Gastrocnemius medialis (tissue), 4 donors: ENCODE measurements at regions not wholly inside any gene's neighbourhood (a gene's known extent, or its start where the extent isn't known, plus 50 kb on each side); places are given as distances from the start of the nearest gene placed in this dataset.

Experiments
- ATAC-seq, 2 donors: fragments of 150-250 bp; one replicate each; pipeline ENCODE4 v1.9.1; 2016
- DNase-seq, 2 donors: peaks; one replicate each; pipeline ENCODE4 v3.0.0-alpha.2; 2019
- H3K27ac ChIP-seq, 4 donors: fragments of 200-600 bp; sonication (generic); 1 replicate in 1 of 4; 2 replicates in 3 of 4; pipeline ENCODE4 v1.5.1; 2016 to 2018; ENCODE audit warnings: mild to moderate bottlenecking in 2 of 4, moderate library complexity in 1 of 4
- H3K27me3 ChIP-seq, 3 donors: fragments of 200-600 bp; sonication (generic) in 2 of 3; 1 replicate in 1 of 3; 2 replicates in 2 of 3; pipeline versions ENCODE4 v1.5.1 to v1.6.0; 2016 to 2019; ENCODE audit warnings: mild to moderate bottlenecking in 1 of 3, moderate library complexity in 1 of 3
- H3K36me3 ChIP-seq, 2 donors: fragments of 200-600 bp; sonication (generic) in 1 of 2; one replicate each; pipeline ENCODE4 v1.5.1; 2017 to 2018
- H3K4me1 ChIP-seq, 2 donors: fragments of 200-600 bp; sonication (generic) in 1 of 2; one replicate each; pipeline ENCODE4 v1.5.1; 2016 to 2017; ENCODE audit warnings: mild to moderate bottlenecking in 2 of 2
- H3K4me3 ChIP-seq, 4 donors: fragments of 200-600 bp; sonication (generic) in 3 of 4; 1 replicate in 1 of 4; 2 replicates in 3 of 4; pipeline ENCODE4 v1.5.1; 2016 to 2019; ENCODE audit warnings: mild to moderate bottlenecking in 2 of 4
- H3K9me3 ChIP-seq, 3 donors: fragments of 200-600 bp; sonication (generic) in 2 of 3; 1 replicate in 1 of 3; 2 replicates in 2 of 3; pipeline ENCODE4 v1.5.1; 2016 to 2019
- POLR2A ChIP-seq, 2 donors: fragments of 450-650 bp; IDR thresholded peaks; one replicate each; pipeline ENCODE4 v1.6.1; 2017; ENCODE audit warnings: antibody characterized with exemption in 2 of 2, mild to moderate bottlenecking in 2 of 2, moderate library complexity in 2 of 2
- in situ Hi-C, 4 donors: fragments of 200-750 bp; cut with MboI; loops; one replicate each; pipeline versions ENCODE4 v1.15.0 to v1.8.0; 2017; ENCODE audit warnings: low sequenced_read_pairs in 4 of 4
- intact Hi-C: fragments of 100-400 bp; cut with DNase I; formaldehyde crosslinking; loops from one replicate; pipeline ENCODE4 v1.15.1; 2023; ENCODE audit warnings: low total_unique reads
- TF ChIP-seq, protein P1 (sequence below), 5 experiments: fragments of 450-650 bp in 3 of 5; fragments of 200-600 bp in 2 of 5; sonication (generic) in 2 of 5; IDR thresholded peaks in 4 of 5; conservative IDR thresholded peaks in 1 of 5; 1 replicate in 4 of 5; 2 replicates in 1 of 5; pipeline ENCODE4 v1.5.1; 2016 to 2019; ENCODE audit warnings: antibody characterized with exemption in 5 of 5, mild to moderate bottlenecking in 3 of 5, moderate library complexity in 3 of 5

DNA sequence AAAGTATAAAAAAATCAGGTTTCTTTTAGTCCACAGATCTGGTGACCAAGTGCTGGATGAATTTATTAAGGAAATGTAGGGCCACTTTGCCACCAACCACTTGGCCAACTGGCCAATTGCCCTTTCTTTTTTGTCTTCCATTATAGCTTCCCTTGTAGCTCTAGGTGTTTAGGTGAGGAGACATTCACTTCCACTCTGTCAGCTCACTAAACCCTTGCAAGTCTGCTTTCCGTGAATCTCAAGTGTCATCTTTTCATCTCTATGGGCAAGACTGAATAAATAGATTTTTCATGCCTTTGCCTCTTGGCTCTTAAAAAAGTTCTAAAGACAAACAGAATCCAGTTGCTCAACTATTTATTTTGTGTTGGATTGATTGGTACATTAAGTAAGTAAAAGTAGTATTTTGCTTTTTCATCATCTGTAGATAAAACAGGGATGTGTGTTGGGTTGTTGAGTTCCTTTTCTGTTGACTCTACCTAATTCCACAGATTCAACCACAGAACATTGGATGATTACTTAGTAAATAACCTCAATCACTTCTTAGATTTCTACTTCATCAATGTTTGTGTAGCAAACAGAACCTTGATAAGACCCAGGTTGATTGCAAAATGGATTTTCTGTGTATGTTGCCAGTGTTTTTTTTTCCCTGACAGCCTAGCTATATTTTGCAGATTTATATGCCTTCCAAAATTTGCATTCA is 68.1 kb upstream of the GRXCR1 start:
- Histone ChIP-seq H3K4me3 (no peak overlapping the region), H3K4me1 (no peaks in the 10 kb centered on the region), H3K27me3 (no peaks in the 10 kb centered on the region), H3K36me3 (no peaks in the 10 kb centered on the region), H3K27ac (no peak overlapping the region), H3K9me3 (no peaks in the 10 kb centered on the region)
- no peak for TF ChIP-seq POLR2A (IDR thresholded peaks at IDR 0.05)
- DNase-seq (no peak), ATAC-seq (no peak)
- in situ Hi-C loops (no loop called here), intact Hi-C loops (no loop called here)

DNA sequence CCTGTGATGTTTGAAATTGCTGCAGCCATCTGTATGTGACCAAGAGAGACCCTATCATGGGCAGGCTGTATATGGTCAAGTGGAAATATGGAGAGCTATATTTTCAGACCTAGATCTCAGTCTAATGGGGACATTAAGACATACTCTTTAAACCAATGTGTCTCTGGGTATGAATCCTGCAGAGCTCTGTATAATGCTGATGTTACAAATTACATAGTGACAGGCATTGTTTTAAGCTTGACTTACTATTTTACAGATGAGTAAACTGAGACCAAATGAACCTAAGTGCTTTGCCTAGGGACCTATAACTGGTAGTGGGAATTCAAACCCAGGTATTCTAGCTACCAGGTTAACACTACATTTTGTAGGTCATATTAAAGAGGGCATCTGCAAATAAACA is 71.3 kb upstream of the GRXCR1 start:
- ATAC-seq (no peak), DNase-seq (no peak)
- TF ChIP-seq POLR2A (IDR thresholded peaks at IDR 0.05), result no peak
- TF ChIP-seq, protein P1, sequence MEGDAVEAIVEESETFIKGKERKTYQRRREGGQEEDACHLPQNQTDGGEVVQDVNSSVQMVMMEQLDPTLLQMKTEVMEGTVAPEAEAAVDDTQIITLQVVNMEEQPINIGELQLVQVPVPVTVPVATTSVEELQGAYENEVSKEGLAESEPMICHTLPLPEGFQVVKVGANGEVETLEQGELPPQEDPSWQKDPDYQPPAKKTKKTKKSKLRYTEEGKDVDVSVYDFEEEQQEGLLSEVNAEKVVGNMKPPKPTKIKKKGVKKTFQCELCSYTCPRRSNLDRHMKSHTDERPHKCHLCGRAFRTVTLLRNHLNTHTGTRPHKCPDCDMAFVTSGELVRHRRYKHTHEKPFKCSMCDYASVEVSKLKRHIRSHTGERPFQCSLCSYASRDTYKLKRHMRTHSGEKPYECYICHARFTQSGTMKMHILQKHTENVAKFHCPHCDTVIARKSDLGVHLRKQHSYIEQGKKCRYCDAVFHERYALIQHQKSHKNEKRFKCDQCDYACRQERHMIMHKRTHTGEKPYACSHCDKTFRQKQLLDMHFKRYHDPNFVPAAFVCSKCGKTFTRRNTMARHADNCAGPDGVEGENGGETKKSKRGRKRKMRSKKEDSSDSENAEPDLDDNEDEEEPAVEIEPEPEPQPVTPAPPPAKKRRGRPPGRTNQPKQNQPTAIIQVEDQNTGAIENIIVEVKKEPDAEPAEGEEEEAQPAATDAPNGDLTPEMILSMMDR (IDR thresholded peaks at IDR 0.05 in 4 of 5, conservative IDR thresholded peaks at IDR 0.05 in 1 of 5), result no peak
- Histone ChIP-seq H3K27ac (no peak overlapping the region), H3K9me3 (no peaks in the 10 kb centered on the region), H3K27me3 (no peaks in the 10 kb centered on the region), H3K36me3 (no peaks in the 10 kb centered on the region), H3K4me3 (no peak overlapping the region), H3K4me1 (peaks cover 0 to 4% of the 10 kb centered on the region in 2 donors)
- in situ Hi-C loops (no loop called here), intact Hi-C loops (loop anchor here (2.0 kb wide), 1 partner anchor 252 kb away; no protein-coding TSS in a partner anchor)

DNA sequence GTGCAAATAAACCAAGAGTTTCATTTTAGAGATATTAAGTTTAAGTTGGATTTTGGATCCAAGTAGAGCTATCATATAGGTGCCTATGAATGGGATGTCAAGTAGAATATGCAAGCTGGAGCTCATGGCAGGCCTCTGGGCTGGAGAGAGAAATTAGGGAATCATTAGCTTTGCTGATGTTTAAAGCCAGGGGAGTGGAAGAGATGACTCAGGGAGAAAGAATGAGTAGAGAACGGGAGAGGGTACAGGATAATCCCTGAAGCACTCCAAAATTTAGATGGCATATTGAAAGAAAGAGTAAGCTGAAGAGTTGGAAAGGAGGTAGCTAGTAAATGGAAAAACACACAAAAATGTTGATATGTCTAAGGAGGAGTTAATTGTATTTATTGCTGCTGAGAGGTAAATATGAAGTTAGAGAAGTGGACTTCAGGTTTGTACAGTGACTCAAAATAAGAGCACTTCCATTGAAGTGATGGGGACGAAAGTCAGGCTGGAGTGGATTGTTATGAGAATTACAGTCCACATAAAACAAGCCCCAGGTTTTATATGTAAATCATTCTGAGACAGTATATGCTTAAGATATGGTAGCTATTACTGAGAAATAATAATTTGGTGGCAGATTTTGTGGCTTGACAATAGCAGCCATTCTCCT is 72.5 kb upstream of the GRXCR1 start:
- Histone ChIP-seq H3K4me1 (peaks cover 0 to 4% of the 10 kb centered on the region in 2 donors), H3K27me3 (no peaks in the 10 kb centered on the region), H3K36me3 (no peaks in the 10 kb centered on the region), H3K4me3 (no peak overlapping the region), H3K9me3 (no peaks in the 10 kb centered on the region), H3K27ac (no peak overlapping the region)
- in situ Hi-C loops, result no loop called here
- TF ChIP-seq POLR2A (IDR thresholded peaks at IDR 0.05), result no peak
- TF ChIP-seq, protein P1 (IDR thresholded peaks at IDR 0.05 in 4 of 5, conservative IDR thresholded peaks at IDR 0.05 in 1 of 5), result no peak
- intact Hi-C loops, result loop anchor here (2.0 kb wide), 1 partner anchor 251 kb away; no protein-coding TSS in a partner anchor
- DNase-seq, result no peak
- ATAC-seq, result no peak

DNA sequence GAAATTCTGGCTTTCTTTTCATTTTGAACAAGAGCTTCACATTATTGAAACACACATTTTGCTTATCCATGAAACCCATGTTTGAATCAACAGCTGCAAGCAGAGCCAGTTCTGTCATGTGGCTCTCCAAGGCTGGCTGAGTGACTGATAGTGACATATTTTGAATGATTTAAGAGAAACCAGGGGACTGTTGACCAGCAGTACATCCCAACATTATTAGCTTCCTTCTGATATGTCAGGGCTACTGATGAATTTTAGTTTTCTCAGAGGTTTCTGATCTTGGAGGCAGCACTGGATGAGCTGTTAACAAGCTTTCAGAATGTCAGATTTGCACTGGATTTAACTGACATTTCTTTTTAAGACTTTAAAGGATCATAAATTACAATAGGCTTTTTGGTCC is 74.6 kb upstream of the GRXCR1 start:
- H3K9me3 ChIP-seq, result no peaks in the 10 kb centered on the region
- peaks cover 0 to 4% of the 10 kb centered on the region in 2 donors for H3K4me1 ChIP-seq
- DNase-seq (no peak), ATAC-seq (no peak)
- H3K4me3 ChIP-seq, result no peak overlapping the region
- intact Hi-C loops (no loop called here), in situ Hi-C loops (no loop called here)
- no peaks in the 10 kb centered on the region for H3K27me3 ChIP-seq
- no peak for TF ChIP-seq POLR2A (IDR thresholded peaks at IDR 0.05)
- TF ChIP-seq, protein P1 (IDR thresholded peaks at IDR 0.05 in 4 of 5, conservative IDR thresholded peaks at IDR 0.05 in 1 of 5), result no peak
- H3K27ac ChIP-seq, result no peak overlapping the region
- no peaks in the 10 kb centered on the region for H3K36me3 ChIP-seq

DNA sequence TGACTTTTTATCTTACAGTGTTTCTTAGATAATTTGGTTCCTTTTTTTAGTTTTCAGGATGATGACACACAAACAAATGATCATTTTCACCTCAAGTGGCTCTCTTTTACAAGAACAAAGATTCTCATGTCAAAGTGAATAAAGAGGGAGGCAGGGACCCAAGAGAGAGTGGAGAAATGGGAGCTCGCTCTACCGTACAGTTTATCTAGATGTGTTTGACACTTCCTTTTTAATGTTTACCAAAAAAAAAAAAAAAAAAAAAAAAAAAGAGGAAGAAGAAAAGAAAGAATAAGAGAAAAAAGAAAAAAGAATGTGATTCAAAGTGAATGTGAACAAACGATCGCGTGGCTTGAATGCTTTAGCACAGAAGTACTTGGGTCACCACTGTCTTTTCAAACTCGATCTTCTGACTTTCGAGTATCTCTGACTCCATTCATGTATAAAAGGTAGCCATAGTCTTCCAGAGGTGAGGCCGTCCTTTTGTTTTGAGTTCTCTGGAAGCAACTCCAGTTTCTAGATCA is 75.6 kb upstream of the GRXCR1 start:
- no peaks in the 10 kb centered on the region for H3K36me3 ChIP-seq
- no peak for TF ChIP-seq POLR2A (IDR thresholded peaks at IDR 0.05)
- TF ChIP-seq, protein P1 (IDR thresholded peaks at IDR 0.05 in 4 of 5, conservative IDR thresholded peaks at IDR 0.05 in 1 of 5), result no peak
- intact Hi-C loops (no loop called here), in situ Hi-C loops (no loop called here)
- H3K9me3 ChIP-seq, result no peaks in the 10 kb centered on the region
- no peaks in the 10 kb centered on the region for H3K27me3 ChIP-seq
- DNase-seq (no peak), ATAC-seq (no peak)
- peaks cover 0 to 4% of the 10 kb centered on the region in 2 donors for H3K4me1 ChIP-seq
- no peak overlapping the region for H3K27ac ChIP-seq
- no peak overlapping the region for H3K4me3 ChIP-seq
